NCI-H2081 treated with DMSO at 0.1 percent for 48 hours (cell line): ENCODE measurements at regions not wholly inside any gene's neighbourhood (a gene's known extent, or its start where the extent isn't known, plus 50 kb on each side); places are given as distances from the start of the nearest gene placed in this dataset.

Source experiments
- DNase-seq: peaks from one replicate; lab custom pipeline; 2025; lab: John Stamatoyannopoulos, UW

GRCh38 chr22:49051491-49052022, 776.1 kb downstream of the BRD1 start:
- no peak for DNase-seq

- DNase-seq, result no peak
Observed at GRCh38 chr22:49049691-49050090, 778.0 kb downstream of the BRD1 start.

- DNase-seq, result no peak
Observed at GRCh38 chr22:49048591-49048990, 779.1 kb downstream of the BRD1 start.

GRCh38 chr22:49047447-49047846, 780.2 kb downstream of the BRD1 start:
- DNase-seq, result no peak

GRCh38 chr22:49046546-49047361, 780.9 kb downstream of the BRD1 start:
- DNase-seq, result no peak

GRCh38 chr22:49046000-49046545, 781.6 kb downstream of the BRD1 start:
- DNase-seq, result no peak

GRCh38 chr22:49045276-49045675, 782.4 kb downstream of the BRD1 start:
- DNase-seq, result no peak

- DNase-seq, result no peak
Observed at GRCh38 chr22:49044776-49045175, 782.9 kb downstream of the BRD1 start.

GRCh38 chr22:49044091-49044490, 783.6 kb downstream of the BRD1 start:
- DNase-seq, result no peak

GRCh38 chr22:49042877-49043859, 784.5 kb downstream of the BRD1 start:
- no peak for DNase-seq

GRCh38 chr22:49042066-49042465, 785.6 kb downstream of the BRD1 start:
- DNase-seq, result no peak

GRCh38 chr22:49040754-49041467, 786.8 kb downstream of the BRD1 start:
- DNase-seq, result no peak

- DNase-seq, result no peak
Observed at GRCh38 chr22:49040111-49040510, 787.6 kb downstream of the BRD1 start.

GRCh38 chr22:49039625-49040024, 788.0 kb downstream of the BRD1 start:
- no peak for DNase-seq

- DNase-seq, result no peak
Observed at GRCh38 chr22:49037701-49038245, 789.9 kb downstream of the BRD1 start.

GRCh38 chr22:49036513-49036912, 791.2 kb downstream of the BRD1 start:
- DNase-seq, result no peak

GRCh38 chr22:49035818-49036457, 791.7 kb downstream of the BRD1 start:
- no peak for DNase-seq

GRCh38 chr22:49034836-49035817, 792.5 kb downstream of the BRD1 start:
- no peak for DNase-seq

- DNase-seq, result no peak
Observed at GRCh38 chr22:49033616-49034015, 794.1 kb downstream of the BRD1 start.

- no peak for DNase-seq
Observed at GRCh38 chr22:49032821-49033220, 794.9 kb downstream of the BRD1 start.
